Activated T-cell treated with anti-CD3 and anti-CD28 coated beads, Interleukin-2, amount 50 U/mL, for 48 hours (primary cell): ENCODE measurements at regions not wholly inside any gene's neighbourhood (a gene's known extent, or its start where the extent isn't known, plus 50 kb on each side); places are given as distances from the start of the nearest gene placed in this dataset.

Experiments used
- DNase-seq, 2 experiments: peaks; one replicate each; pipeline ENCODE4 v3.0.0-alpha.2; 2020

GRCh38 chr2:123164216-123164615, 860.9 kb upstream of the CNTNAP5 start:
- DNase-seq = no peak

GRCh38 chr2:123165616-123166015, 859.5 kb upstream of the CNTNAP5 start:
- DNase-seq = no peak

- DNase-seq = no peak
These were observed 845.6 kb upstream of the CNTNAP5 start for GRCh38 chr2:123179526-123179925.

GRCh38 chr2:123195957-123196356, 829.1 kb upstream of the CNTNAP5 start:
- DNase-seq = no peak

- no peak for DNase-seq
These were observed 825.1 kb upstream of the CNTNAP5 start for GRCh38 chr2:123200035-123200434.

- DNase-seq = no peak
These were observed 817.8 kb upstream of the CNTNAP5 start for GRCh38 chr2:123207245-123207644.

GRCh38 chr2:123209202-123209601, 815.9 kb upstream of the CNTNAP5 start:
- DNase-seq = no peak

GRCh38 chr2:123211181-123211580, 813.9 kb upstream of the CNTNAP5 start:
- DNase-seq = no peak

GRCh38 chr2:123245156-123245555, 779.9 kb upstream of the CNTNAP5 start:
- no peak for DNase-seq

- no peak for DNase-seq
These were observed 766.1 kb upstream of the CNTNAP5 start for GRCh38 chr2:123258877-123259539.

GRCh38 chr2:123262856-123263255, 762.2 kb upstream of the CNTNAP5 start:
- DNase-seq = no peak

GRCh38 chr2:123283431-123283830, 741.7 kb upstream of the CNTNAP5 start:
- no peak for DNase-seq

GRCh38 chr2:123303731-123304130, 721.4 kb upstream of the CNTNAP5 start:
- no peak for DNase-seq
